ENCODE measurements at regions not wholly inside any gene's neighbourhood (a gene's known extent, or its start where the extent isn't known, plus 50 kb on each side); places are given as distances from the start of the nearest gene placed in this dataset.

DNA sequence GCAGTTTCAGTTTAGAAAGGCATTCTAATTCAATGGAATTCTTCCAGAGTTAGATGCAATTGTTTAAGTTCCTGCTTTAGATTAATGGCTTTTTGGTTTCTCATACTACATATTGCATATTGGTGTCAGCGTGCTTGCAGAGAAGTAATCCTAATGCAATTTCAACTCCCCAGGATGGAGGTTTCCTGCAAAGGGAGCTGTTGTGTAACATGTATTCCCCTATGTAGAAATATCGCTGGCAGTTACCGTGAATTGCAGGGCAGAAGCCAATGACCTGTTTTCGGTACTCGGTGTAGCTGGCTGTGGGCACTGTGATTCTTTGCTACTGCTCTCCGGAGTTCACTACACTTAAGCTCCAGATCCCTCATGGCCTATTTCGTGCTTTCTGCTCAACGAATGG lies 256.1 kb upstream of the PTBP2 start (continued):
- TF ChIP-seq, protein P1, sequence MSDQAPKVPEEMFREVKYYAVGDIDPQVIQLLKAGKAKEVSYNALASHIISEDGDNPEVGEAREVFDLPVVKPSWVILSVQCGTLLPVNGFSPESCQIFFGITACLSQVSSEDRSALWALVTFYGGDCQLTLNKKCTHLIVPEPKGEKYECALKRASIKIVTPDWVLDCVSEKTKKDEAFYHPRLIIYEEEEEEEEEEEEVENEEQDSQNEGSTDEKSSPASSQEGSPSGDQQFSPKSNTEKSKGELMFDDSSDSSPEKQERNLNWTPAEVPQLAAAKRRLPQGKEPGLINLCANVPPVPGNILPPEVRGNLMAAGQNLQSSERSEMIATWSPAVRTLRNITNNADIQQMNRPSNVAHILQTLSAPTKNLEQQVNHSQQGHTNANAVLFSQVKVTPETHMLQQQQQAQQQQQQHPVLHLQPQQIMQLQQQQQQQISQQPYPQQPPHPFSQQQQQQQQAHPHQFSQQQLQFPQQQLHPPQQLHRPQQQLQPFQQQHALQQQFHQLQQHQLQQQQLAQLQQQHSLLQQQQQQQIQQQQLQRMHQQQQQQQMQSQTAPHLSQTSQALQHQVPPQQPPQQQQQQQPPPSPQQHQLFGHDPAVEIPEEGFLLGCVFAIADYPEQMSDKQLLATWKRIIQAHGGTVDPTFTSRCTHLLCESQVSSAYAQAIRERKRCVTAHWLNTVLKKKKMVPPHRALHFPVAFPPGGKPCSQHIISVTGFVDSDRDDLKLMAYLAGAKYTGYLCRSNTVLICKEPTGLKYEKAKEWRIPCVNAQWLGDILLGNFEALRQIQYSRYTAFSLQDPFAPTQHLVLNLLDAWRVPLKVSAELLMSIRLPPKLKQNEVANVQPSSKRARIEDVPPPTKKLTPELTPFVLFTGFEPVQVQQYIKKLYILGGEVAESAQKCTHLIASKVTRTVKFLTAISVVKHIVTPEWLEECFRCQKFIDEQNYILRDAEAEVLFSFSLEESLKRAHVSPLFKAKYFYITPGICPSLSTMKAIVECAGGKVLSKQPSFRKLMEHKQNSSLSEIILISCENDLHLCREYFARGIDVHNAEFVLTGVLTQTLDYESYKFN (CRISPR knock-in tag; conservative IDR thresholded peaks at IDR 0.05), result no peak
- no peak for TF ChIP-seq HMG20B (CRISPR knock-in tag; conservative IDR thresholded peaks at IDR 0.05)

DNA sequence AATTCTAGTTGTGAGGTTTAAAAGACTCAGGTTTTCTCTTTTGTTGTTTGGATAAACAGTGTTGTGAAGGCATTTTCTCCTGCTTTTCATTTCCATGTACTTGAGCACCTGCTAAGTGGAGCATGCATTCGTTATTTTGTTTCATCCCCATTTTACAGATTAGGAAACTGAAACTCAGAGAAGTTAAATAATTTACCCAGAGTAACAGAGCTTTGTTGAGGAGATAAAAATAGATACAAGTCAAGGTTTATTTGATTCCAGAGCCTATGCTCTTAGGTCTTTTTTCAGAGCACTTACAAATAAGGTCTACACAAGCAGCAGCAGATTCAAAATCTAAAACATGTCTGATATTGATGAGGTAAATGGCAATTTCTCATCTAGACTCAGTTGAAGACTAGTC lies 254.7 kb upstream of the PTBP2 start:
- Histone ChIP-seq H4K20me1 (ENCODE audit: insufficient read depth, low read length) (no peaks in the 10 kb centered on the region), H3K36me3 (replicated peaks in 1 of 2; ENCODE audit: control insufficient read depth in 1 of 2, insufficient read depth in 2 of 2, low read length in 2 of 2) (no peaks in the 10 kb centered on the region), H2AFZ (ENCODE audit: low read length) (no peak overlapping the region), H3K27ac (ENCODE audit: extremely low read length, insufficient read depth, low read length) (no peak overlapping the region), H3K9me3 (ENCODE audit: low read length) (no peaks in the 10 kb centered on the region), H3K4me2 (ENCODE audit: low read depth, low read length) (no peak overlapping the region), H3K27me3 (ENCODE audit: control insufficient read depth in 1 of 2, insufficient read depth in 2 of 2, low read length in 2 of 2) (no peaks in the 10 kb centered on the region), H3K4me1 (ENCODE audit: insufficient read depth, low read length) (no peaks in the 10 kb centered on the region), H3K79me2 (ENCODE audit: insufficient read depth, low read length) (no peaks in the 10 kb centered on the region), H3K4me3 (replicated peaks in 1 of 3; ENCODE audit: insufficient read depth in 1 of 3, low read depth in 2 of 3, low read length in 3 of 3) (no peak overlapping the region), H3K9ac (ENCODE audit: insufficient read depth, low read depth, low read length) (no peak overlapping the region)
- 0% methylated on average over 1 of the region's 1 CpG for WGBS (ENCODE audit: low lambda C conversion rate)
- FAIRE-seq (no peak), DNase-seq (ENCODE audit: low spot score) (no peak), ATAC-seq (no peak)
- CTCF ChIA-PET (ENCODE audit: low intra/inter-chr PET ratio, low total read pairs), result no interaction called here
- in situ Hi-C loops (cut with HindIII; ENCODE audit: extremely low pct_ligation_motif_present, low pct_unique_long_range_greater_than_20kb) (no loop called here), intact Hi-C loops (cut with micrococcal nuclease; ENCODE audit: unreplicated experiment) (no loop called here)
- POLR2A ChIA-PET, result no interaction called here
- BruUV-seq (replicated peaks), result no TSS peak
- TF ChIP-seq, protein P2, sequence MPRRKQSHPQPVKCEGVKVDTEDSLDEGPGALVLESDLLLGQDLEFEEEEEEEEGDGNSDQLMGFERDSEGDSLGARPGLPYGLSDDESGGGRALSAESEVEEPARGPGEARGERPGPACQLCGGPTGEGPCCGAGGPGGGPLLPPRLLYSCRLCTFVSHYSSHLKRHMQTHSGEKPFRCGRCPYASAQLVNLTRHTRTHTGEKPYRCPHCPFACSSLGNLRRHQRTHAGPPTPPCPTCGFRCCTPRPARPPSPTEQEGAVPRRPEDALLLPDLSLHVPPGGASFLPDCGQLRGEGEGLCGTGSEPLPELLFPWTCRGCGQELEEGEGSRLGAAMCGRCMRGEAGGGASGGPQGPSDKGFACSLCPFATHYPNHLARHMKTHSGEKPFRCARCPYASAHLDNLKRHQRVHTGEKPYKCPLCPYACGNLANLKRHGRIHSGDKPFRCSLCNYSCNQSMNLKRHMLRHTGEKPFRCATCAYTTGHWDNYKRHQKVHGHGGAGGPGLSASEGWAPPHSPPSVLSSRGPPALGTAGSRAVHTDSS (CRISPR knock-in tag; conservative IDR thresholded peaks at IDR 0.05), result no peak
- no peak for TF ChIP-seq NR2F2 (IDR thresholded peaks at IDR 0.05; ENCODE audit: borderline replicate concordance, low read depth)
- no peak for TF ChIP-seq SMARCC2 (IDR thresholded peaks at IDR 0.05)
- TF ChIP-seq, protein P3, sequence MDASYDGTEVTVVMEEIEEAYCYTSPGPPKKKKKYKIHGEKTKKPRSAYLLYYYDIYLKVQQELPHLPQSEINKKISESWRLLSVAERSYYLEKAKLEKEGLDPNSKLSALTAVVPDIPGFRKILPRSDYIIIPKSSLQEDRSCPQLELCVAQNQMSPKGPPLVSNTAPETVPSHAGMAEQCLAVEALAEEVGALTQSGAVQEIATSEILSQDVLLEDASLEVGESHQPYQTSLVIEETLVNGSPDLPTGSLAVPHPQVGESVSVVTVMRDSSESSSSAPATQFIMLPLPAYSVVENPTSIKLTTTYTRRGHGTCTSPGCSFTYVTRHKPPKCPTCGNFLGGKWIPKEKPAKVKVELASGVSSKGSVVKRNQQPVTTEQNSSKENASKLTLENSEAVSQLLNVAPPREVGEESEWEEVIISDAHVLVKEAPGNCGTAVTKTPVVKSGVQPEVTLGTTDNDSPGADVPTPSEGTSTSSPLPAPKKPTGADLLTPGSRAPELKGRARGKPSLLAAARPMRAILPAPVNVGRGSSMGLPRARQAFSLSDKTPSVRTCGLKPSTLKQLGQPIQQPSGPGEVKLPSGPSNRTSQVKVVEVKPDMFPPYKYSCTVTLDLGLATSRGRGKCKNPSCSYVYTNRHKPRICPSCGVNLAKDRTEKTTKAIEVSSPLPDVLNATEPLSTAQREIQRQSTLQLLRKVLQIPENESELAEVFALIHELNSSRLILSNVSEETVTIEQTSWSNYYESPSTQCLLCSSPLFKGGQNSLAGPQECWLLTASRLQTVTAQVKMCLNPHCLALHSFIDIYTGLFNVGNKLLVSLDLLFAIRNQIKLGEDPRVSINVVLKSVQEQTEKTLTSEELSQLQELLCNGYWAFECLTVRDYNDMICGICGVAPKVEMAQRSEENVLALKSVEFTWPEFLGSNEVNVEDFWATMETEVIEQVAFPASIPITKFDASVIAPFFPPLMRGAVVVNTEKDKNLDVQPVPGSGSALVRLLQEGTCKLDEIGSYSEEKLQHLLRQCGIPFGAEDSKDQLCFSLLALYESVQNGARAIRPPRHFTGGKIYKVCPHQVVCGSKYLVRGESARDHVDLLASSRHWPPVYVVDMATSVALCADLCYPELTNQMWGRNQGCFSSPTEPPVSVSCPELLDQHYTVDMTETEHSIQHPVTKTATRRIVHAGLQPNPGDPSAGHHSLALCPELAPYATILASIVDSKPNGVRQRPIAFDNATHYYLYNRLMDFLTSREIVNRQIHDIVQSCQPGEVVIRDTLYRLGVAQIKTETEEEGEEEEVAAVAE (CRISPR knock-in tag; IDR thresholded peaks at IDR 0.05; ENCODE audit: borderline replicate concordance), result no peak
- no peak for TF ChIP-seq MED8 (CRISPR knock-in tag; IDR thresholded peaks at IDR 0.05; ENCODE audit: insufficient replicate concordance)
- TF ChIP-seq KLF11 (CRISPR knock-in tag; IDR thresholded peaks at IDR 0.05), result no peak
- TF ChIP-seq IRF2 (CRISPR knock-in tag; IDR thresholded peaks at IDR 0.05), result no peak
- TF ChIP-seq ZNF678 (CRISPR knock-in tag; IDR thresholded peaks at IDR 0.05), result no peak
